22Rv1 (cell line): ENCODE measurements at regions not wholly inside any gene's neighbourhood (a gene's known extent, or its start where the extent isn't known, plus 50 kb on each side); places are given as distances from the start of the nearest gene placed in this dataset.

Experiments
- H3K27ac ChIP-seq: fragments of 450-650 bp; 2 replicates; pipeline ENCODE4 v1.5.1; 2017
- CTCF ChIP-seq: fragments of 450-650 bp; IDR thresholded peaks from 2 replicates; pipeline ENCODE4 v1.5.1; 2017; ENCODE audit warnings: mild to moderate bottlenecking
- ZFX ChIP-seq: fragments of 450-650 bp; IDR thresholded peaks from 2 replicates; pipeline ENCODE4 v1.6.1; 2017; ENCODE audit warnings: antibody characterized with exemption, borderline replicate concordance

GRCh38 chrX:151476604-151477303, 79.7 kb downstream of the VMA21 start:
- no peak overlapping the region for H3K27ac ChIP-seq
- TF ChIP-seq CTCF, result no peak
- TF ChIP-seq ZFX, result no peak

- TF ChIP-seq CTCF (no peak), ZFX (no peak)
- no peak overlapping the region for H3K27ac ChIP-seq
These were observed 81.1 kb downstream of the VMA21 start for GRCh38 chrX:151478058-151478457.

- no peak overlapping the region for H3K27ac ChIP-seq
- TF ChIP-seq CTCF (peak; percentile 38), ZFX (no peak)
These were observed 74.8 kb upstream of the PASD1 start for GRCh38 chrX:151488677-151489076.

- no peak overlapping the region for H3K27ac ChIP-seq
- TF ChIP-seq CTCF, result peak; percentile 38
- no peak for TF ChIP-seq ZFX
These were observed 57.7 kb upstream of the PASD1 start for GRCh38 chrX:151505796-151506195.

GRCh38 chrX:151510203-151510602, 53.3 kb upstream of the PASD1 start:
- no peak for TF ChIP-seq CTCF
- no peak overlapping the region for H3K27ac ChIP-seq

GRCh38 chrX:151513472-151513871, 50.0 kb upstream of the PASD1 start:
- no peak overlapping the region for H3K27ac ChIP-seq
- TF ChIP-seq CTCF (no peak), ZFX (no peak)
